A549 (cell line): ENCODE measurements at regions not wholly inside any gene's neighbourhood (a gene's known extent, or its start where the extent isn't known, plus 50 kb on each side); places are given as distances from the start of the nearest gene placed in this dataset.

Experiments
- ATAC-seq, 2 experiments: fragments of 200-7000 bp in 1 of 2; fragments of >200 bp in 1 of 2; cut with Nextera tagmentation in 1 of 2; cut with Tn5 transposase in 1 of 2; 3 replicates each; pipeline versions ENCODE4 v1.8.0 to v1.9.1; 2018 to 2020; ENCODE audit warnings: mild to moderate bottlenecking in 1 of 2, moderate library complexity in 1 of 2
- CTCF ChIA-PET: fragments of 300-600 bp; sonication (Branson Sonifier 250); formaldehyde crosslinking; extraction: SDS; loops from one replicate; lab custom pipeline; 2021; ENCODE audit warnings: antibody characterized with exemption, inconsistent platforms; lab: Yijun Ruan, JAX
- POLR2A ChIA-PET: fragments of 350-600 bp; formaldehyde crosslinking; extraction: SDS; loops from one replicate; lab custom pipeline; 2021; ENCODE audit warnings: antibody characterized with exemption, inconsistent platforms; lab: Yijun Ruan, JAX
- DNase-seq, 2 experiments: peaks; one replicate each; pipeline versions ENCODE4 v3.0.0 to v3.0.0-alpha.2; 2011 to 2016; ENCODE audit warnings: low read depth in 1 of 2, low spot score in 1 of 2
- FAIRE-seq: peaks from 2 replicates; lab custom pipeline; 2011; peaks lifted over from hg19 to GRCh38; lab: Jason Lieb, UNC
- H3K27ac ChIP-seq, 2 experiments: fragments of >200 bp; sonication (Bioruptor Twin); formaldehyde crosslinking; 3 replicates each; pipeline ENCODE4 v1.5.1; 2016 to 2017
- H3K4me1 ChIP-seq: fragments of >200 bp; sonication (Bioruptor Twin); formaldehyde crosslinking; 3 replicates; pipeline ENCODE4 v1.6.1; 2016
- H3K4me2 ChIP-seq: fragments of >200 bp; sonication (Bioruptor Twin); formaldehyde crosslinking; 3 replicates; pipeline ENCODE4 v1.6.1; 2016
- H3K4me3 ChIP-seq: fragments of >200 bp; sonication (Bioruptor Twin); formaldehyde crosslinking; 3 replicates; pipeline ENCODE4 v1.5.1; 2016
- H3K9me3 ChIP-seq: fragments of >200 bp; sonication (Bioruptor Twin); formaldehyde crosslinking; 3 replicates; pipeline ENCODE4 v1.6.1; 2016
- BHLHE40 ChIP-seq: IDR thresholded peaks from 2 replicates; pipeline ENCODE4 v1.6.1; 2012; ENCODE audit warnings: low read depth, low read length, inconsistent platforms
- CBX2 ChIP-seq: fragments of 200-600 bp; sonication (generic); IDR thresholded peaks from 2 replicates; pipeline ENCODE4 v1.6.1; 2016; ENCODE audit warnings: low read depth, mild to moderate bottlenecking, borderline replicate concordance
- CBX8 ChIP-seq: fragments of 200-600 bp; sonication (generic); IDR thresholded peaks from 2 replicates; pipeline ENCODE4 v1.6.1; 2016
- CEBPB ChIP-seq, 2 experiments: fragments of >200 bp in 1 of 2; sonication (Bioruptor Twin) in 1 of 2; formaldehyde crosslinking in 1 of 2; IDR thresholded peaks; 2 replicates each; pipeline ENCODE4 v1.6.1; 2012 to 2016
- CHD2 ChIP-seq: fragments of 150-350 bp; IDR thresholded peaks from 2 replicates; pipeline ENCODE4 v1.6.1; 2014; ENCODE audit warnings: low read length; ENCODE audit not compliant: partially characterized antibody
- FOSL2 ChIP-seq, 2 experiments: fragments of 450-650 bp in 1 of 2; fragments of >200 bp in 1 of 2; sonication (Bioruptor Twin) in 1 of 2; formaldehyde crosslinking; IDR thresholded peaks; 2 replicates each; pipeline versions ENCODE4 v1.5.0 to v1.6.1; 2016 to 2020; ENCODE audit warnings: mild to moderate bottlenecking in 1 of 2, moderate library complexity in 1 of 2
- GATA3 ChIP-seq: IDR thresholded peaks from 2 replicates; pipeline ENCODE4 v1.6.1; 2012; ENCODE audit warnings: borderline replicate concordance
- HEYL ChIP-seq: fragments of 250-450 bp; sonication (Bioruptor Pico); IDR thresholded peaks from 2 replicates; pipeline ENCODE4 v1.8.0; 2021; ENCODE audit warnings: mild to moderate bottlenecking, moderate library complexity
- HOXB13 ChIP-seq: fragments of 250-450 bp; sonication (Bioruptor Pico); IDR thresholded peaks from 2 replicates; pipeline ENCODE4 v1.5.0; 2020; ENCODE audit warnings: low read depth, mild to moderate bottlenecking, moderate library complexity
- HOXB5 ChIP-seq: fragments of 250-450 bp; sonication (Bioruptor Pico); IDR thresholded peaks from 2 replicates; pipeline ENCODE4 v1.5.0; 2020; ENCODE audit warnings: mild to moderate bottlenecking, moderate library complexity
- JUN ChIP-seq, 2 experiments: fragments of >200 bp; sonication (Bioruptor Twin); formaldehyde crosslinking; IDR thresholded peaks; 2 replicates in 1 of 2; 3 replicates in 1 of 2; pipeline ENCODE4 v1.6.1; 2016 to 2017
- KDM1A ChIP-seq: fragments of 200-600 bp; sonication (generic); IDR thresholded peaks from 2 replicates; pipeline ENCODE4 v1.6.1; 2016; ENCODE audit warnings: low read depth, mild to moderate bottlenecking
- NR3C1 ChIP-seq: fragments of >200 bp; sonication (Bioruptor Twin); formaldehyde crosslinking; IDR thresholded peaks from 3 replicates; pipeline ENCODE4 v1.6.1; 2017
- PHF8 ChIP-seq: fragments of 200-600 bp; sonication (generic); IDR thresholded peaks from 2 replicates; pipeline ENCODE4 v1.6.1; 2016; ENCODE audit warnings: low read depth, mild to moderate bottlenecking, antibody characterized with exemption, moderate library complexity, borderline replicate concordance
- POLR2A ChIP-seq: IDR thresholded peaks from 2 replicates; pipeline ENCODE4 v1.6.1; 2012; ENCODE audit warnings: mild to moderate bottlenecking, low read length
- POLR2AphosphoS2 ChIP-seq: conservative IDR thresholded peaks from 2 replicates; pipeline ENCODE4 v1.6.1; 2012; ENCODE audit warnings: low read length, improper control_type of control experiment, inconsistent platforms
- RARB ChIP-seq: fragments of 250-450 bp; sonication (Bioruptor Pico); IDR thresholded peaks from 2 replicates; pipeline ENCODE4 v1.8.0; 2021; ENCODE audit warnings: mild to moderate bottlenecking, moderate library complexity
- RCOR1 ChIP-seq: fragments of 150-350 bp; IDR thresholded peaks from 2 replicates; pipeline ENCODE4 v1.6.1; 2014; ENCODE audit warnings: antibody characterized with exemption, low read length, low read depth
- TP53 ChIP-seq: fragments of 250-450 bp; sonication (Bioruptor Pico); IDR thresholded peaks from 2 replicates; pipeline ENCODE4 v1.5.0; 2021; ENCODE audit warnings: mild to moderate bottlenecking, moderate library complexity
- ZC3H11A ChIP-seq: fragments of 450-650 bp; IDR thresholded peaks from 2 replicates; pipeline ENCODE4 v1.6.1; 2014; ENCODE audit warnings: antibody characterized with exemption, mild to moderate bottlenecking
- ZNF302 ChIP-seq: fragments of 250-450 bp; sonication (Bioruptor Pico); IDR thresholded peaks from 2 replicates; pipeline ENCODE4 v1.9.0; 2021; ENCODE audit warnings: inconsistent platforms, mild to moderate bottlenecking, moderate library complexity
- ZSCAN20 ChIP-seq: fragments of 250-450 bp; sonication (Bioruptor Pico); IDR thresholded peaks from 2 replicates; pipeline ENCODE4 v1.8.0; 2022; ENCODE audit warnings: mild to moderate bottlenecking, moderate library complexity
- WGBS: methylation state at CpG from one replicate; pipeline ENCODE4 v1.1.6; 2017; ENCODE audit errors: missing lambda C conversion rate; 5-methylcytosine and 5-hydroxymethylcytosine counted together
- TF ChIP-seq, protein P1 (sequence below): fragments of 250-450 bp; sonication (Bioruptor Pico); IDR thresholded peaks from 2 replicates; pipeline ENCODE4 v1.5.0; 2020; ENCODE audit warnings: low read depth, mild to moderate bottlenecking, moderate library complexity
- TF ChIP-seq, protein P2 (sequence below): IDR thresholded peaks from 2 replicates; pipeline ENCODE4 v1.6.1; 2012; ENCODE audit warnings: low read depth, borderline replicate concordance
- TF ChIP-seq, protein P3 (sequence below): fragments of >200 bp; sonication (Bioruptor Twin); formaldehyde crosslinking; IDR thresholded peaks from 2 replicates; pipeline ENCODE4 v1.6.1; 2016
- TF ChIP-seq, protein P4 (sequence below): IDR thresholded peaks from 2 replicates; pipeline ENCODE4 v1.6.1; 2012
- TF ChIP-seq, protein P5 (sequence below): fragments of 450-650 bp; IDR thresholded peaks from 2 replicates; pipeline ENCODE4 v1.6.1; 2014; ENCODE audit warnings: antibody characterized with exemption
- TF ChIP-seq, protein P6 (sequence below): fragments of 200-600 bp; sonication (generic); IDR thresholded peaks from 2 replicates; pipeline ENCODE4 v1.6.1; 2016; ENCODE audit warnings: antibody characterized with exemption, mild to moderate bottlenecking, moderate library complexity
- TF ChIP-seq, protein P7 (sequence below): fragments of 250-450 bp; sonication (Bioruptor Pico); IDR thresholded peaks from 2 replicates; pipeline ENCODE4 v1.5.0; 2021; ENCODE audit warnings: mild to moderate bottlenecking, moderate library complexity, borderline replicate concordance

DNA sequence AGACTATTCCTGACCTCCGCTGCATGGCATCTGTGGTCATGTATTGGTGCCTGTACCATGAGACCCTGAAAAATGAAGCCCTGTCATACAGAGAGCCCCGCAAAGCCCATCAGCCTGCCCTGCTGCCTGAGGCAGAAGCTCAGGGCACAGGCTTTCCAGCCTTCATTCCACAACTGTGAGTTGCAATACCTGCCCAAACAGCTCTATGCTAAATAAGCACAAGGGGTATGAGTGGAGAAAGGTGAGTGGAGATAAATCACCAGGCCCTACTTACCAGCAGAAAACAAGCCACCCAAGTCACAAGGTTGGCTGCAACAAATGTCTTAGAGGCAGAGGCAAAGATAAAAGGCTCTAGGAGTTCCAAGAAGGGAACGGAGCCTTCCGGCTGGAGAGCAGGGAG is 277.4 kb downstream of the TNS1 start:
- POLR2A ChIA-PET, result no interaction called here
- H3K4me1 ChIP-seq, result no peaks in the 10 kb centered on the region
- no peak overlapping the region for H3K4me2 ChIP-seq
- DNase-seq, result no peak
- H3K27ac ChIP-seq, result no peak overlapping the region
- no peaks in the 10 kb centered on the region for H3K9me3 ChIP-seq
- H3K4me3 ChIP-seq, result no peak overlapping the region
- WGBS, result 86% methylated on average over 4 of the region's 4 CpGs
- ATAC-seq, result no peak
- CTCF ChIA-PET, result interaction anchor here (1.0 to 3.0 kb wide), 2 partner anchors 13 to 1043 kb away, joined by 3 to 14 read pairs; no protein-coding TSS in a partner anchor
- TF ChIP-seq HEYL (no peak), RCOR1 (no peak), NR3C1 (no peak), CBX2 (no peak), RARB (CRISPR knock-in tag) (no peak), FOSL2 (IDR thresholded peaks at IDR 0.05) (no peak), FOSL2 (CRISPR knock-in tag; IDR thresholded peaks at IDR 0.05) (no peak), CHD2 (no peak), TP53 (no peak), POLR2A (no peak), POLR2AphosphoS2 (no peak), ZC3H11A (no peak), HOXB5 (no peak), KDM1A (no peak)
- TF ChIP-seq, protein P1, sequence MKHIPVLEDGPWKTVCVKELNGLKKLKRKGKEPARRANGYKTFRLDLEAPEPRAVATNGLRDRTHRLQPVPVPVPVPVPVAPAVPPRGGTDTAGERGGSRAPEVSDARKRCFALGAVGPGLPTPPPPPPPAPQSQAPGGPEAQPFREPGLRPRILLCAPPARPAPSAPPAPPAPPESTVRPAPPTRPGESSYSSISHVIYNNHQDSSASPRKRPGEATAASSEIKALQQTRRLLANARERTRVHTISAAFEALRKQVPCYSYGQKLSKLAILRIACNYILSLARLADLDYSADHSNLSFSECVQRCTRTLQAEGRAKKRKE, result no peak
- TF ChIP-seq, protein P2, sequence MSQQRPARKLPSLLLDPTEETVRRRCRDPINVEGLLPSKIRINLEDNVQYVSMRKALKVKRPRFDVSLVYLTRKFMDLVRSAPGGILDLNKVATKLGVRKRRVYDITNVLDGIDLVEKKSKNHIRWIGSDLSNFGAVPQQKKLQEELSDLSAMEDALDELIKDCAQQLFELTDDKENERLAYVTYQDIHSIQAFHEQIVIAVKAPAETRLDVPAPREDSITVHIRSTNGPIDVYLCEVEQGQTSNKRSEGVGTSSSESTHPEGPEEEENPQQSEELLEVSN, result no peak
- TF ChIP-seq, protein P3, sequence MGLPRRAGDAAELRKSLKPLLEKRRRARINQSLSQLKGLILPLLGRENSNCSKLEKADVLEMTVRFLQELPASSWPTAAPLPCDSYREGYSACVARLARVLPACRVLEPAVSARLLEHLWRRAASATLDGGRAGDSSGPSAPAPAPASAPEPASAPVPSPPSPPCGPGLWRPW, result no peak
- TF ChIP-seq, protein P4, sequence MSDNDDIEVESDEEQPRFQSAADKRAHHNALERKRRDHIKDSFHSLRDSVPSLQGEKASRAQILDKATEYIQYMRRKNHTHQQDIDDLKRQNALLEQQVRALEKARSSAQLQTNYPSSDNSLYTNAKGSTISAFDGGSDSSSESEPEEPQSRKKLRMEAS, result no peak
- FAIRE-seq, result no peak

DNA sequence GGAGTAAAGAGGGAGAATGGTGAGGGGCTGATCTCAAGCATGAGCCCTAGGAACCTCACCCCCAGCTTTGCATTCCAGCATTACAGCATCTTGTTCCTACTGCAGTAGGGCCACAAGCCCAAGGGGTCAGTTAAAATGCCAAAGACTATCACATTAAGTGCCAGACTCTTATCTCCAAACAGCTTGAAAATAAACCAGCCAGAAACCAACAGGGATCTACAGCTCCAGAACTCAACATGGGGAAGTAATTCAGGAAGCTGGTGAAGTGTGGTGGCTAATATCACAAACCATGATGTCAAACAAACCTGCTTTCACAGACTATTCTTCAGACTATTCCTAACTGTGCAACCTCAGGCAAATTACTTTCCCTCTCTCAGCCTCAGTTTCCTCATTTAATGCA is 278.3 kb downstream of the TNS1 start:
- TF ChIP-seq CEBPB (IDR thresholded peaks at IDR 0.05) (no peak), CHD2 (no peak), HOXB13 (no peak), CBX8 (no peak), GATA3 (no peak), HOXB5 (no peak), RARB (CRISPR knock-in tag) (no peak), HEYL (no peak), PHF8 (no peak), ZNF302 (no peak), ZSCAN20 (CRISPR knock-in tag) (no peak), CBX2 (no peak), JUN (IDR thresholded peaks at IDR 0.05) (no peak), BHLHE40 (no peak)
- TF ChIP-seq, protein P5, sequence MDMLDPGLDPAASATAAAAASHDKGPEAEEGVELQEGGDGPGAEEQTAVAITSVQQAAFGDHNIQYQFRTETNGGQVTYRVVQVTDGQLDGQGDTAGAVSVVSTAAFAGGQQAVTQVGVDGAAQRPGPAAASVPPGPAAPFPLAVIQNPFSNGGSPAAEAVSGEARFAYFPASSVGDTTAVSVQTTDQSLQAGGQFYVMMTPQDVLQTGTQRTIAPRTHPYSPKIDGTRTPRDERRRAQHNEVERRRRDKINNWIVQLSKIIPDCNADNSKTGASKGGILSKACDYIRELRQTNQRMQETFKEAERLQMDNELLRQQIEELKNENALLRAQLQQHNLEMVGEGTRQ, result no peak
- TF ChIP-seq, protein P3, result no peak
- TF ChIP-seq, protein P1, result no peak
- TF ChIP-seq, protein P6, sequence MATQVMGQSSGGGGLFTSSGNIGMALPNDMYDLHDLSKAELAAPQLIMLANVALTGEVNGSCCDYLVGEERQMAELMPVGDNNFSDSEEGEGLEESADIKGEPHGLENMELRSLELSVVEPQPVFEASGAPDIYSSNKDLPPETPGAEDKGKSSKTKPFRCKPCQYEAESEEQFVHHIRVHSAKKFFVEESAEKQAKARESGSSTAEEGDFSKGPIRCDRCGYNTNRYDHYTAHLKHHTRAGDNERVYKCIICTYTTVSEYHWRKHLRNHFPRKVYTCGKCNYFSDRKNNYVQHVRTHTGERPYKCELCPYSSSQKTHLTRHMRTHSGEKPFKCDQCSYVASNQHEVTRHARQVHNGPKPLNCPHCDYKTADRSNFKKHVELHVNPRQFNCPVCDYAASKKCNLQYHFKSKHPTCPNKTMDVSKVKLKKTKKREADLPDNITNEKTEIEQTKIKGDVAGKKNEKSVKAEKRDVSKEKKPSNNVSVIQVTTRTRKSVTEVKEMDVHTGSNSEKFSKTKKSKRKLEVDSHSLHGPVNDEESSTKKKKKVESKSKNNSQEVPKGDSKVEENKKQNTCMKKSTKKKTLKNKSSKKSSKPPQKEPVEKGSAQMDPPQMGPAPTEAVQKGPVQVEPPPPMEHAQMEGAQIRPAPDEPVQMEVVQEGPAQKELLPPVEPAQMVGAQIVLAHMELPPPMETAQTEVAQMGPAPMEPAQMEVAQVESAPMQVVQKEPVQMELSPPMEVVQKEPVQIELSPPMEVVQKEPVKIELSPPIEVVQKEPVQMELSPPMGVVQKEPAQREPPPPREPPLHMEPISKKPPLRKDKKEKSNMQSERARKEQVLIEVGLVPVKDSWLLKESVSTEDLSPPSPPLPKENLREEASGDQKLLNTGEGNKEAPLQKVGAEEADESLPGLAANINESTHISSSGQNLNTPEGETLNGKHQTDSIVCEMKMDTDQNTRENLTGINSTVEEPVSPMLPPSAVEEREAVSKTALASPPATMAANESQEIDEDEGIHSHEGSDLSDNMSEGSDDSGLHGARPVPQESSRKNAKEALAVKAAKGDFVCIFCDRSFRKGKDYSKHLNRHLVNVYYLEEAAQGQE, result no peak
- TF ChIP-seq, protein P7, sequence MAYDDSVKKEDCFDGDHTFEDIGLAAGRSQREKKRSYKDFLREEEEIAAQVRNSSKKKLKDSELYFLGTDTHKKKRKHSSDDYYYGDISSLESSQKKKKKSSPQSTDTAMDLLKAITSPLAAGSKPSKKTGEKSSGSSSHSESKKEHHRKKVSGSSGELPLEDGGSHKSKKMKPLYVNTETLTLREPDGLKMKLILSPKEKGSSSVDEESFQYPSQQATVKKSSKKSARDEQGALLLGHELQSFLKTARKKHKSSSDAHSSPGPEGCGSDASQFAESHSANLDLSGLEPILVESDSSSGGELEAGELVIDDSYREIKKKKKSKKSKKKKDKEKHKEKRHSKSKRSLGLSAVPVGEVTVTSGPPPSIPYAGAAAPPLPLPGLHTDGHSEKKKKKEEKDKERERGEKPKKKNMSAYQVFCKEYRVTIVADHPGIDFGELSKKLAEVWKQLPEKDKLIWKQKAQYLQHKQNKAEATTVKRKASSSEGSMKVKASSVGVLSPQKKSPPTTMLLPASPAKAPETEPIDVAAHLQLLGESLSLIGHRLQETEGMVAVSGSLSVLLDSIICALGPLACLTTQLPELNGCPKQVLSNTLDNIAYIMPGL (CRISPR knock-in tag), result no peak
- TF ChIP-seq, all 56 proteins: peak for 0
- H3K4me1 ChIP-seq, result no peaks in the 10 kb centered on the region
- POLR2A ChIA-PET, result no interaction called here
- H3K27ac ChIP-seq, result no peak overlapping the region
- ATAC-seq, result no peak
- DNase-seq, result no peak
- FAIRE-seq, result no peak
- no peak overlapping the region for H3K4me2 ChIP-seq
- H3K9me3 ChIP-seq, result no peaks in the 10 kb centered on the region
- CTCF ChIA-PET, result interaction anchor here (0.6 to 3.0 kb wide), 2 partner anchors 12 to 877 kb away, joined by 3 to 14 read pairs; no protein-coding TSS in a partner anchor
- H3K4me3 ChIP-seq, result no peak overlapping the region
